GM12878 (cell line): ENCODE measurements at regions not wholly inside any gene's neighbourhood (a gene's known extent, or its start where the extent isn't known, plus 50 kb on each side); places are given as distances from the start of the nearest gene placed in this dataset.

Experiments used
- ATAC-seq: fragments of 200-7000 bp; cut with Tn5 transposase; 3 replicates; pipeline ENCODE4 v1.9.1; 2020; ENCODE audit warnings: mild to moderate bottlenecking, moderate library complexity
- BruUV-seq: library from RNA; stranded (reverse); fragments of 400-500 nt; replicated peaks from 2 replicates; lab custom pipeline; 2021; lab: Mats Ljungman, UMichigan
- CTCF ChIA-PET: fragments of 300-600 bp; sonication (Branson Sonifier 250); formaldehyde crosslinking; extraction: SDS; loops from one replicate; lab custom pipeline; 2021; ENCODE audit warnings: inconsistent platforms; lab: Yijun Ruan, JAX
- POLR2A ChIA-PET: fragments of 350-600 bp; formaldehyde crosslinking; extraction: SDS; loops from one replicate; lab custom pipeline; 2021; ENCODE audit warnings: inconsistent platforms; lab: Charles Lee
- RAD21 ChIA-PET: fragments of 300-600 bp; sonication (Branson Sonifier 250); formaldehyde crosslinking; loops from one replicate; lab custom pipeline; 2023; ENCODE audit warnings: antibody characterized with exemption; ENCODE audit not compliant: unreplicated experiment; lab: Charles Lee
- SMC1A ChIA-PET: fragments of 300-600 bp; sonication (Branson Sonifier 250); formaldehyde crosslinking; loops from one replicate; lab custom pipeline; 2023; ENCODE audit not compliant: unreplicated experiment, uncharacterized antibody; lab: Charles Lee
- DNase-seq: peaks from one replicate; pipeline ENCODE4 v3.0.0-alpha.2; 2011; ENCODE audit warnings: low read depth, low spot score
- FAIRE-seq: peaks from 3 replicates; lab custom pipeline; 2011; peaks lifted over from hg19 to GRCh38; lab: Jason Lieb, UNC
- H2AFZ ChIP-seq: 2 replicates; pipeline ENCODE4 v1.6.0; 2011; ENCODE audit warnings: low read depth, low read length, control low read depth; ENCODE audit not compliant: control insufficient read depth
- H3K27ac ChIP-seq: 2 replicates; pipeline ENCODE4 v1.5.1; 2011; ENCODE audit warnings: control low read depth; ENCODE audit not compliant: control insufficient read depth, insufficient read depth
- H3K27me3 ChIP-seq, 2 experiments: replicated peaks in 1 of 2; 2 replicates each; pipeline versions ENCODE4 v1.6.0 to v1.6.1; 2011; ENCODE audit warnings: low read length in 1 of 2; ENCODE audit not compliant: control insufficient read depth in 2 of 2, insufficient read depth in 2 of 2
- H3K36me3 ChIP-seq, 2 experiments: 2 replicates each; pipeline ENCODE4 v1.5.1; 2011; ENCODE audit warnings: low read length in 1 of 2; ENCODE audit not compliant: control insufficient read depth in 2 of 2, insufficient read depth in 2 of 2
- H3K4me1 ChIP-seq: 2 replicates; pipeline ENCODE4 v1.6.1; 2011; ENCODE audit warnings: mild to moderate bottlenecking, low read length, moderate library complexity, mixed read lengths; ENCODE audit not compliant: control insufficient read depth, insufficient read depth
- H3K4me2 ChIP-seq: 2 replicates; pipeline ENCODE4 v1.6.0; 2011; ENCODE audit warnings: control low read depth; ENCODE audit not compliant: control insufficient read depth, insufficient read depth
- H3K4me3 ChIP-seq: fragments of 200-600 bp; sonication (generic); 2 replicates; pipeline ENCODE4 v1.5.1; 2016
- H3K79me2 ChIP-seq: 2 replicates; pipeline ENCODE4 v1.6.0; 2011; ENCODE audit warnings: low read length; ENCODE audit not compliant: control insufficient read depth, insufficient read depth
- H3K9ac ChIP-seq: 2 replicates; pipeline ENCODE4 v1.8.0; 2011; ENCODE audit warnings: low read length, control low read depth, mixed read lengths; ENCODE audit not compliant: control insufficient read depth, insufficient read depth
- H3K9me3 ChIP-seq: replicated peaks from 3 replicates; pipeline ENCODE4 v1.5.1; 2011; ENCODE audit warnings: mild to moderate bottlenecking, low read length; ENCODE audit not compliant: control insufficient read depth, insufficient read depth
- H4K20me1 ChIP-seq: 2 replicates; pipeline ENCODE4 v1.6.0; 2011; ENCODE audit not compliant: control insufficient read depth, insufficient read depth
- ASH2L ChIP-seq: fragments of 300-600, 200-600 bp; sonication (generic); IDR thresholded peaks from 2 replicates; pipeline ENCODE4 v1.6.1; 2017; ENCODE audit warnings: low read depth, mild to moderate bottlenecking, borderline replicate concordance
- EED ChIP-seq: sonication (generic); IDR thresholded peaks from 2 replicates; pipeline ENCODE4 v1.6.1; 2016; ENCODE audit warnings: antibody characterized with exemption, low read depth
- EGR1 ChIP-seq, 2 experiments: IDR thresholded peaks; 1 replicate in 1 of 2; 2 replicates in 1 of 2; pipeline ENCODE4 v1.6.1; 2011 to 2012; ENCODE audit warnings: low read depth in 2 of 2, low read length in 2 of 2, borderline replicate concordance in 1 of 2, mild to moderate bottlenecking in 1 of 2, moderate library complexity in 1 of 2
- HCFC1 ChIP-seq: fragments of 150-350 bp; IDR thresholded peaks from 2 replicates; pipeline ENCODE4 v1.6.1; 2014; ENCODE audit warnings: low read length
- NR2C1 ChIP-seq: fragments of 450-650 bp; IDR thresholded peaks from 2 replicates; pipeline ENCODE4 v1.6.1; 2017; ENCODE audit warnings: antibody characterized with exemption, mild to moderate bottlenecking, moderate library complexity
- RAD21 ChIP-seq: IDR thresholded peaks from 2 replicates; pipeline ENCODE4 v1.6.1; 2011; ENCODE audit warnings: mild to moderate bottlenecking, low read depth, low read length, moderate library complexity; ENCODE audit not compliant: insufficient read depth
- RAD51 ChIP-seq: fragments of 450-650 bp; IDR thresholded peaks from 2 replicates; pipeline ENCODE4 v1.6.1; 2016; ENCODE audit warnings: moderate library complexity, mild to moderate bottlenecking, inconsistent platforms
- WGBS: methylation state at CpG from one replicate; pipeline ENCODE4 v1.1.6; 2016; ENCODE audit warnings: low lambda C conversion rate; ENCODE audit not compliant: insufficient replicate concordance, insufficient coverage; ENCODE audit errors: missing lambda C conversion rate; 5-methylcytosine and 5-hydroxymethylcytosine counted together
- in situ Hi-C: fragments of 300-500 bp; cut with MboI; formaldehyde crosslinking; loops from 9 replicates; pipeline ENCODE4 v1.14.3; 2018; ENCODE audit warnings: mixed read lengths
- intact Hi-C: fragments of 100-400 bp; cut with micrococcal nuclease; formaldehyde crosslinking; loops from one replicate; pipeline ENCODE4 v1.14.2; 2022; ENCODE audit not compliant: unreplicated experiment
- TF ChIP-seq, protein P1 (sequence below): fragments of 150-350 bp; IDR thresholded peaks from 2 replicates; pipeline ENCODE4 v1.6.1; 2014; ENCODE audit warnings: mild to moderate bottlenecking, low read depth, low read length
- TF ChIP-seq, protein P2 (sequence below): fragments of 450-650 bp; IDR thresholded peaks from 2 replicates; pipeline ENCODE4 v1.6.1; 2018; ENCODE audit warnings: mild to moderate bottlenecking, low read depth, moderate library complexity; ENCODE audit not compliant: partially characterized antibody
- TF ChIP-seq, protein P3 (sequence below): IDR thresholded peaks from 2 replicates; pipeline ENCODE4 v1.6.1; 2012; ENCODE audit warnings: low read depth, low read length, improper control_type of control experiment
- TF ChIP-seq, protein P4 (sequence below): IDR thresholded peaks from 2 replicates; pipeline ENCODE4 v1.6.1; 2012; ENCODE audit warnings: low read length, inconsistent platforms

DNA sequence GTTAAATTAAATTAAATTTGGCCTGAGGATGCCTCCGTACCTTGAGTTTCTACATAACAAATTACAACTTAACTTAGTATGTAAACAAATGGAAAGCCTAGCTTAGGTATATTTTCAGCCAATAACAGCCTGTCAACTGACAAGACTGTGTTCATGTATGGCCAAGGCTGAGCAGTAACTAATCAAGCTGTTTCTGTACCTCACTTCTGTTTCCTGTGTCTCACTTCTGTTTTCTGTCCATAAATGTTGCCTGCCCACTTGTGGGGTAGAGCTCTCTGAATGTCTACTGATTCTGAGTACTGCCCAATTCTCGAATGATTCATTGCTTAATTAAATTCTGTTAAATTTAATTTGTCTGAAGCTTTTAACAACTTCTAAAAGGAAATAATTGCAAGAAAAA, 445.2 kb downstream of the PCDH11X start:
- ATAC-seq (no peak), DNase-seq (no peak), FAIRE-seq (no peak)
- no peak overlapping the region for H2AFZ ChIP-seq
- CTCF ChIA-PET, result no interaction called here
- SMC1A ChIA-PET, result no interaction called here
- no peaks in the 10 kb centered on the region for H3K36me3 ChIP-seq
- no peaks in the 10 kb centered on the region for H3K4me1 ChIP-seq
- no peak overlapping the region for H3K4me2 ChIP-seq
- POLR2A ChIA-PET, result no interaction called here
- intact Hi-C loops, result no loop called here
- no peaks in the 10 kb centered on the region for H3K27me3 ChIP-seq
- in situ Hi-C loops, result no loop called here
- no peaks in the 10 kb centered on the region for H3K79me2 ChIP-seq
- no peaks in the 10 kb centered on the region for H4K20me1 ChIP-seq
- RAD21 ChIA-PET, result no interaction called here
- H3K9ac ChIP-seq, result no peak overlapping the region
- H3K4me3 ChIP-seq, result no peak overlapping the region
- TF ChIP-seq RAD51, result no peak
- no peak for TF ChIP-seq ASH2L
- TF ChIP-seq, protein P1, sequence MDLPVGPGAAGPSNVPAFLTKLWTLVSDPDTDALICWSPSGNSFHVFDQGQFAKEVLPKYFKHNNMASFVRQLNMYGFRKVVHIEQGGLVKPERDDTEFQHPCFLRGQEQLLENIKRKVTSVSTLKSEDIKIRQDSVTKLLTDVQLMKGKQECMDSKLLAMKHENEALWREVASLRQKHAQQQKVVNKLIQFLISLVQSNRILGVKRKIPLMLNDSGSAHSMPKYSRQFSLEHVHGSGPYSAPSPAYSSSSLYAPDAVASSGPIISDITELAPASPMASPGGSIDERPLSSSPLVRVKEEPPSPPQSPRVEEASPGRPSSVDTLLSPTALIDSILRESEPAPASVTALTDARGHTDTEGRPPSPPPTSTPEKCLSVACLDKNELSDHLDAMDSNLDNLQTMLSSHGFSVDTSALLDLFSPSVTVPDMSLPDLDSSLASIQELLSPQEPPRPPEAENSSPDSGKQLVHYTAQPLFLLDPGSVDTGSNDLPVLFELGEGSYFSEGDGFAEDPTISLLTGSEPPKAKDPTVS, result no peak
- TF ChIP-seq, protein P2, sequence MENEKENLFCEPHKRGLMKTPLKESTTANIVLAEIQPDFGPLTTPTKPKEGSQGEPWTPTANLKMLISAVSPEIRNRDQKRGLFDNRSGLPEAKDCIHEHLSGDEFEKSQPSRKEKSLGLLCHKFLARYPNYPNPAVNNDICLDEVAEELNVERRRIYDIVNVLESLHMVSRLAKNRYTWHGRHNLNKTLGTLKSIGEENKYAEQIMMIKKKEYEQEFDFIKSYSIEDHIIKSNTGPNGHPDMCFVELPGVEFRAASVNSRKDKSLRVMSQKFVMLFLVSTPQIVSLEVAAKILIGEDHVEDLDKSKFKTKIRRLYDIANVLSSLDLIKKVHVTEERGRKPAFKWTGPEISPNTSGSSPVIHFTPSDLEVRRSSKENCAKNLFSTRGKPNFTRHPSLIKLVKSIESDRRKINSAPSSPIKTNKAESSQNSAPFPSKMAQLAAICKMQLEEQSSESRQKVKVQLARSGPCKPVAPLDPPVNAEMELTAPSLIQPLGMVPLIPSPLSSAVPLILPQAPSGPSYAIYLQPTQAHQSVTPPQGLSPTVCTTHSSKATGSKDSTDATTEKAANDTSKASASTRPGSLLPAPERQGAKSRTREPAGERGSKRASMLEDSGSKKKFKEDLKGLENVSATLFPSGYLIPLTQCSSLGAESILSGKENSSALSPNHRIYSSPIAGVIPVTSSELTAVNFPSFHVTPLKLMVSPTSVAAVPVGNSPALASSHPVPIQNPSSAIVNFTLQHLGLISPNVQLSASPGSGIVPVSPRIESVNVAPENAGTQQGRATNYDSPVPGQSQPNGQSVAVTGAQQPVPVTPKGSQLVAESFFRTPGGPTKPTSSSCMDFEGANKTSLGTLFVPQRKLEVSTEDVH, result no peak
- TF ChIP-seq, protein P3, sequence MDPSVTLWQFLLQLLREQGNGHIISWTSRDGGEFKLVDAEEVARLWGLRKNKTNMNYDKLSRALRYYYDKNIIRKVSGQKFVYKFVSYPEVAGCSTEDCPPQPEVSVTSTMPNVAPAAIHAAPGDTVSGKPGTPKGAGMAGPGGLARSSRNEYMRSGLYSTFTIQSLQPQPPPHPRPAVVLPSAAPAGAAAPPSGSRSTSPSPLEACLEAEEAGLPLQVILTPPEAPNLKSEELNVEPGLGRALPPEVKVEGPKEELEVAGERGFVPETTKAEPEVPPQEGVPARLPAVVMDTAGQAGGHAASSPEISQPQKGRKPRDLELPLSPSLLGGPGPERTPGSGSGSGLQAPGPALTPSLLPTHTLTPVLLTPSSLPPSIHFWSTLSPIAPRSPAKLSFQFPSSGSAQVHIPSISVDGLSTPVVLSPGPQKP, result no peak
- TF ChIP-seq HCFC1, result no peak
- TF ChIP-seq EGR1 (IDR thresholded peaks at IDR 0.05; ENCODE audit: borderline replicate concordance in 1 of 2, low read depth in 2 of 2, low read length in 2 of 2), result no peak
- TF ChIP-seq NR2C1, result no peak
- TF ChIP-seq RAD21, result no peak
- TF ChIP-seq EED, result no peak
- TF ChIP-seq, protein P4, sequence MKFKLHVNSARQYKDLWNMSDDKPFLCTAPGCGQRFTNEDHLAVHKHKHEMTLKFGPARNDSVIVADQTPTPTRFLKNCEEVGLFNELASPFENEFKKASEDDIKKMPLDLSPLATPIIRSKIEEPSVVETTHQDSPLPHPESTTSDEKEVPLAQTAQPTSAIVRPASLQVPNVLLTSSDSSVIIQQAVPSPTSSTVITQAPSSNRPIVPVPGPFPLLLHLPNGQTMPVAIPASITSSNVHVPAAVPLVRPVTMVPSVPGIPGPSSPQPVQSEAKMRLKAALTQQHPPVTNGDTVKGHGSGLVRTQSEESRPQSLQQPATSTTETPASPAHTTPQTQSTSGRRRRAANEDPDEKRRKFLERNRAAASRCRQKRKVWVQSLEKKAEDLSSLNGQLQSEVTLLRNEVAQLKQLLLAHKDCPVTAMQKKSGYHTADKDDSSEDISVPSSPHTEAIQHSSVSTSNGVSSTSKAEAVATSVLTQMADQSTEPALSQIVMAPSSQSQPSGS, result no peak
- no peak overlapping the region for H3K27ac ChIP-seq
- BruUV-seq, result no TSS peak
- H3K9me3 ChIP-seq, result no peaks in the 10 kb centered on the region
- 0% methylated on average over 2 of the region's 2 CpGs for WGBS
